GM19438 (cell line): ENCODE measurements at regions not wholly inside any gene's neighbourhood (a gene's known extent, or its start where the extent isn't known, plus 50 kb on each side); places are given as distances from the start of the nearest gene placed in this dataset.
A peak's percentile ranks its signal among the peaks of the same experiment; 100 is the strongest.
"Not testable (repeated sequence)": the region's sequence is repeated elsewhere in the genome, so short reads cannot be mapped to it uniquely, and the experiment has no call there.

Source experiments
- ATAC-seq: cut with Tn5 transposase; IDR thresholded peaks from one replicate; pipeline ENCODE4 v1.9.1; 2021; ENCODE audit warnings: low read depth; ENCODE audit not compliant: unreplicated experiment

GRCh38 chr3:59512066-59512465 is 462.2 kb upstream of the CFAP20DC start:
- ATAC-seq, result no peak

GRCh38 chr3:59510576-59510975 is 460.8 kb upstream of the CFAP20DC start:
- no peak for ATAC-seq

GRCh38 chr3:59508273-59508672 is 458.4 kb upstream of the CFAP20DC start:
- no peak for ATAC-seq

DNA sequence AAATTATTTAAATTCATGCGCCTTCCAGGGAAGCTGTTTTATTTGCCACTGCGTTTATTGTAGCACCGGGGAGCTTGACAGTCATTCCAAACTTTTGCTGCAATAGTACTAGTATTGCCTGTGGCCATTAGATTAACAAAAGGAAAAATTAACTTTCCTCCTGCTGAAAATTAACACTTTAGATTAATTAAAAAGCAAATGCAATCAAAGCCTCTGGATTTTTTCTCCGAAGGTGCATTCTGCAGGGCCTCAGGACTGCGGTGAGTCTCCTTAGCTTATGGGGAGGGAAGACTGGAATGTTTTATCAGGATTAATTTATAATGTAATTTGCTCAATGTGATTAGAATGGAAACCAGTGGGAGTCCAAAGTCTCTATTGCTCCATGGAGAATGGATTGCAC is 456.4 kb upstream of the CFAP20DC start:
- no peak for ATAC-seq

- no peak for ATAC-seq
Measured at GRCh38 chr3:59503441-59503840, 453.6 kb upstream of the CFAP20DC start.

GRCh38 chr3:59502806-59503205 is 453.0 kb upstream of the CFAP20DC start:
- ATAC-seq, result no peak

DNA sequence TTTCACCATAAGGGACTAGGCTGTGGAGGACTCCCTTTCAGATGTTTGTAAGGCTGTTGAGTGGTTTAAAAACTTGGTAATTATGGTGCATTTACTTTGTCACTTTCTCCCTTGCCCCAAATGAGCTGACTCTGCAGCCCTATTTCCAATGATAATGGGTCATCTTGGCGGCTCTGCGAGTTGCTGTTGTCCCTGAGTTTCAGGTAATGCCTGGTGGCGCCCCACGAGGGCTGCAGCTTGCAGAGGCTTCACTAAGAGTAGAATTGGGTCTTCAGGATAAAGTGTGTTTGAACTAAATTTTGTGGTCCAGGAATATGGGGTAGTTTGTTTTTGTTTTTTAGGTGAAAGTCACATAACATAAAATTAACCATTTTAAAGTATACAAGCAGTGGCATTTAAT is 450.1 kb upstream of the CFAP20DC start:
- no peak for ATAC-seq

- ATAC-seq, result no peak
Measured at GRCh38 chr3:59499000-59499399, 449.2 kb upstream of the CFAP20DC start.

GRCh38 chr3:59496250-59496649 is 446.4 kb upstream of the CFAP20DC start:
- no peak for ATAC-seq

- not testable (repeated sequence) for ATAC-seq
Measured at GRCh38 chr3:59494969-59495368, 445.1 kb upstream of the CFAP20DC start.

DNA sequence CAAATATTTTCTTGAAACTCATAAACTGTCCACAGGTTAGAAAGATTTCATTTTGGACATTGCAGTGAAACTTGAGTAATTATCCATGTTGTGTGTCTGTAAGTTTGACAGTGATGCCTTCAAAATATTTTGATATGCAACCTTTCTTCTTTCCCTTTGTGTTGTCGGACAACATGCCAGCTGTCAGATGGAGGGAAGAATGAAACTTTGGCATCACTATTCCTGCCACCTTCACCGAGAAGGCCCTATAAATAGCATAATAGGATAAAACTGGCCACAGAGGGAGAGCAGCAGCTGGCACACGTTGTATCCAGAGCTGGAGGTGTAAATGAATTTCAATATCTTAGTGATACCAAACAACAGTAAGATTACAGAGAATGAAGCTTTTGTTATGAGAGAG is 436.7 kb upstream of the CFAP20DC start:
- no peak for ATAC-seq

DNA sequence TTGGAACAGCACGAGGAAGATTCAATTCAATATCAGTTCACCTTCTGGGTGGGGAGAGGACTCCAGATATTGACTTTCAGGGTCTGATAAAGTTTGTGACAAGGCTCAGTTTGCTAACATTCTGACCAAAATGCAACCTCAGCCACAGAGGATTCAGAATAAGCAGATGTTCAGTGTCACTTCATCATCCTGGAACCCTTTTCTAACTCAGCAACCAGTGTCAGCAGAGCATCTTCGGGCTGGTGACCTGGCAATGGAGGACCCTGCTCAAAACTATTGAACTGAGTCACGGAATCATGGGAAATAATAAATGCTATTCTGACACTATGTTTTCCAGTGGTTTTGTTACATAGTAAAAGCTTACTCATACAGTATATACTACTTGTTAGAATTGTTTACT is 433.4 kb upstream of the CFAP20DC start:
- no peak for ATAC-seq

GRCh38 chr3:59482684-59483083 is 432.9 kb upstream of the CFAP20DC start:
- ATAC-seq, result no peak

DNA sequence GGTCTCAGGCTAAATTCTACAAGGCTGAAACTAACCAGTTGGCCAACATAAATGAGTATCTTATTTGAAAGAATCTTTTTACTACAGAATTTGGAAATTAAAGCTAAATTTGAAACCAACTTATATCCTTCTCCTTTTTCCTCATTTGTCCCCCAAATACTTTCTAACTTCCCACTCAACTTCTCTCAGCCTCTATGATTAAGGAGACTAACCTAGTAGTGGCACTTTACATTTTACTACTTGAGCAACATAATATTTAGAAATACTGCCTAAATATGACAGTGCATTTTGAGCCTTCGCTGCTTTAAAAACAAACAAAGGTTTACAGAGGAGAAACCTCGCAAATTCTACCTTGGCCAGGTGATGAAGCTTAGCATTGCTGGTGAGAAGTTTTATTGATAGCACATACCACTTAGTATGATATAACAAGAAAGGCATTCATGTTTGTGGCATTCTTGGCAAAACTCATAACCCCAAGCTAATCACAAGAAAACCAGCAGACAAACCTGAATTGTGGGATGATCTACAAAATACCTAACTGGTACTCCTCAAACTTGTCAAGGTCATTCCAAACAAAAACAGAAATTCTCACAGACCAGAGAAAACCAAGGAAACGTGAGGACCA is 432.1 kb upstream of the CFAP20DC start:
- no peak for ATAC-seq

GRCh38 chr3:59480486-59480995 is 430.7 kb upstream of the CFAP20DC start:
- peak; percentile 92 for ATAC-seq

- ATAC-seq, result no peak
Measured at GRCh38 chr3:59473636-59474035, 423.8 kb upstream of the CFAP20DC start.

GRCh38 chr3:59472541-59472940 is 422.7 kb upstream of the CFAP20DC start:
- no peak for ATAC-seq

DNA sequence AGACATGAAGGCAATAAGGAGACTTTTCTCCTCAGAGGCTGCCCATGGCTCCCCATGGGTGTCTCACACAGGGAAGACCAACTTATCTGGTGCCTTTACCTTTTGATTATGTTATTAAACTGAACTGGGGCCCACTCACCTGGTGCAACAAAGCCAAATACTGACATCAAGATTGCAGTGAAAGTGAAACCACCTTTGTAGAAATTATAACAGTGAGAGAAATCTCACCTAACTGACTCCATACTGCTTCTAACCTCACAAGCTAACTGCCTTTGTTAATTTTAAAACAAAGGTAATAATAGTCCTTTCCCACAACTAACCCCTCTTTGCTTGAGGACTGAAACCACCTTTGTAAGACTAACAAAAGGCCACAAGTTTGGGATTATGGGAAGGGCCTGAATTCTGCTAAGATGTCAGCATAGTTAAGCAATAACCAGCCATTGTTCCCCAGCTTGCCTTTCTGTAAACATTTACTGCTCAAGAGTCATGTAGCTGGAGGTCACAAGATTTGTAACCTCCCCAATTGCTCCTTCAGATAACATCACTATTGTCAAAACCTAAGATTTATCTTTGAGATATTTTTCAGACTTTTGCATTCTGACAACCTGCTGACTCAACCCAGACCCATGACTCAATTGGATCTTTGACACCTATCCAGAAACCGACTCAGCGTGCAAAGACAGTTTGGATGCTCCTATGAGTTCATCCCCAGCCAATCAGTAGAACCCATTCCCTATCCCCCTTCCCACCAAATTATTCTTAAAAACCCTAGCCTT is 420.3 kb upstream of the CFAP20DC start:
- ATAC-seq, result no peak

DNA sequence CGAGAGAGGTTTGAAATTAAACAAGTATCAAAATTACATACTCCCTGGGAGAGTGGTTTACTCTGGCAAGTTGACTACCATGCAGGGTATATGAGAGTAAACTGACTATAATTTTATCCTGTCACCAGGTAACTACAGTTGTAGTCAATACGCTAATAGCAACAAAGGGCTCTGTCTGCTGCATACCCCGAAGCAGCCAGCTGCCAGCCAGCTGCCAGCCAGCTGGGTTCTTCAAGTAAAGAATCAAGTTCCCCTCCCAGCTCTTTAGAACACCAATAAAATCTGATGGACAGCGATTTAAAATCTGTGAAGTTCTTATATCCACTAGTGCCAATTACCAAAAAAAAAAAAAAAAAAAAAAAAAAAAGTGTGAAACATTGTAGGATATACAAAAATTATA is 417.7 kb upstream of the CFAP20DC start:
- ATAC-seq, result no peak

DNA sequence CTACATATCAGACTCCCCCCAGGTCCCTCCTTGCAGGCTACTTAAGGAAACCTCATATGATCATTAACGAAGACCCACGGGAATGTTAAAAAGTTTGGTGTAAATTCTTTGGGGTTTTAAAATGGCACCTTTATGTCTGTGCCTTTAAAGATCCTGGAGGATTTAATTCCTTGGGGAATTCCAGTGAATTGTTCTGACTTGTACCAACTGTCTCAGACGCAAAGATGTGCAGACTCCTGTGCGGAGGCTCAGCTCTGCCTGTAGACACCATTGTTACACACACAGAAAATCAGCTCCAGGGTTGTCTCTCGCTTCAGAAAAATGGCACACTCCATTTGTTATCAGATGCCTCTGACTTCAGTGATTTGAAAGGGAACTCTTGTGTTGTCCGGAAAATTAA is 414.4 kb upstream of the CFAP20DC start:
- ATAC-seq, result no peak

DNA sequence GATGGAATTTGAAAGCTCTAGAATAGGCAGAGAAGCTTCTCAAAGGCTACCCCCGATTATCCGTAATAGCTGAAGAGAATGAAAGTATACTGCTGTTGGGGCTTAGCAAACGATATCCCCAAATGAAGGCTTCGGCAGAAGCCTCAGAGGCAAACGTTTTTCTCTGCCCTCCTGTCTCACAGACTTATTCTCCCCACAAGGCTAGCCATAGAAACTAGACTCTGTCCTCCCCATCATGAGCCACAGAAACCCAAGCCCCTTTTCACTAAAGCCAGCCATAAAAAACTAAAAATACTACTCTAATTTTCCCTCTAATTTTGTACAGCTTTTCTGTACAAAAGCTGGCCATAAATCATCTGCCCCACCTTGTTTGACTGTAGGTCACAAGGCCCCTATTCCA is 413.4 kb upstream of the CFAP20DC start:
- no peak for ATAC-seq

GRCh38 chr3:59460068-59460467 is 410.2 kb upstream of the CFAP20DC start:
- no peak for ATAC-seq
